Prostate gland (tissue), 2 donors: ENCODE measurements at regions not wholly inside any gene's neighbourhood (a gene's known extent, or its start where the extent isn't known, plus 50 kb on each side); places are given as distances from the start of the nearest gene placed in this dataset.

Experiments used
- DNase-seq: peaks from one replicate; pipeline ENCODE4 v3.0.0-alpha.2; 2019; ENCODE audit warnings: low spot score
- H3K27ac ChIP-seq, 2 donors: fragments of 200-600 bp; sonication (generic); 2 replicates each; pipeline ENCODE4 v1.5.1; 2017 to 2019
- H3K27me3 ChIP-seq: fragments of 200-600 bp; sonication (generic); replicated peaks from 2 replicates; pipeline ENCODE4 v1.5.1; 2019; ENCODE audit not compliant: insufficient read depth
- H3K36me3 ChIP-seq, 2 donors: fragments of 200-600 bp; sonication (generic); 1 replicate in 1 of 2; 2 replicates in 1 of 2; pipeline versions ENCODE4 v1.5.1 to v1.8.1; 2017 to 2019
- H3K4me1 ChIP-seq: fragments of 200-600 bp; sonication (generic); replicated peaks from 2 replicates; pipeline ENCODE4 v1.5.1; 2019
- H3K4me3 ChIP-seq, 2 donors: fragments of 200-600 bp; sonication (generic); 2 replicates each; pipeline ENCODE4 v1.5.1; 2017 to 2019
- H3K9me3 ChIP-seq: fragments of 200-600 bp; sonication (generic); 2 replicates; pipeline ENCODE4 v1.5.1; 2017
- POLR2A ChIP-seq: fragments of 450-650 bp; IDR thresholded peaks from one replicate; pipeline ENCODE4 v1.6.1; 2016; ENCODE audit warnings: antibody characterized with exemption, mild to moderate bottlenecking
- POLR2AphosphoS5 ChIP-seq: sonication (generic); formaldehyde crosslinking; IDR thresholded peaks from one replicate; pipeline ENCODE4 v1.6.1; 2017; ENCODE audit warnings: antibody characterized with exemption
- WGBS: methylation state at CpG from one replicate; pipeline ENCODE4 v1.1.5; 2018; 5-methylcytosine and 5-hydroxymethylcytosine counted together
- intact Hi-C: fragments of 100-400 bp; cut with DNase I; formaldehyde crosslinking; loops from one replicate; pipeline ENCODE4 v1.14.2; 2022
- TF ChIP-seq, protein P1 (sequence below), 4 experiments: fragments of 200-600 bp in 2 of 4; fragments of 450-650 bp in 2 of 4; sonication (generic) in 2 of 4; IDR thresholded peaks; 1 replicate in 3 of 4; 2 replicates in 1 of 4; pipeline ENCODE4 v1.5.1; 2016 to 2019; ENCODE audit warnings: antibody characterized with exemption in 4 of 4, mild to moderate bottlenecking in 2 of 4, moderate library complexity in 2 of 4

DNA sequence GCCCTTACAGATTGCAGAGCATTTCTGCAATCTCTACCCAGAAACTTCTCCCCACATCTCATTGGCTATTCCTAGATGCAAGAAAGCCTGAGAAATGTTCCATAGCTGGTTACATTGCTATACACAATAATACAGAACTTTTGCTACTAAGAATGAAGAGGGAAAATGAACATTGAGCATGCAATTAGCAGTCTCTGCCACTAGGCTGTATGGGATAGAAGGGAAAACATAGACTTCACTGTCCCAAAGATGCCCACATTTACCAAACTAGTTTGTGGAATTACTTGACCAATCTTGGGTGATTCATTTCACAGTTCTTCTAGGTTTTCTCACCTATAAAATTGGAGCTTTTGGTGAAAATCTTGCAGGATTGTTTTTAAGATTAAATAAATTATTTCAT is 265.7 kb upstream of the NT5C1B start:
- Histone ChIP-seq H3K27ac (no peak overlapping the region), H3K27me3 (no peaks in the 10 kb centered on the region), H3K9me3 (no peaks in the 10 kb centered on the region), H3K36me3 (no peaks in the 10 kb centered on the region), H3K4me1 (no peaks in the 10 kb centered on the region), H3K4me3 (no peak overlapping the region)
- TF ChIP-seq POLR2AphosphoS5 (no peak), POLR2A (no peak)
- TF ChIP-seq, protein P1, sequence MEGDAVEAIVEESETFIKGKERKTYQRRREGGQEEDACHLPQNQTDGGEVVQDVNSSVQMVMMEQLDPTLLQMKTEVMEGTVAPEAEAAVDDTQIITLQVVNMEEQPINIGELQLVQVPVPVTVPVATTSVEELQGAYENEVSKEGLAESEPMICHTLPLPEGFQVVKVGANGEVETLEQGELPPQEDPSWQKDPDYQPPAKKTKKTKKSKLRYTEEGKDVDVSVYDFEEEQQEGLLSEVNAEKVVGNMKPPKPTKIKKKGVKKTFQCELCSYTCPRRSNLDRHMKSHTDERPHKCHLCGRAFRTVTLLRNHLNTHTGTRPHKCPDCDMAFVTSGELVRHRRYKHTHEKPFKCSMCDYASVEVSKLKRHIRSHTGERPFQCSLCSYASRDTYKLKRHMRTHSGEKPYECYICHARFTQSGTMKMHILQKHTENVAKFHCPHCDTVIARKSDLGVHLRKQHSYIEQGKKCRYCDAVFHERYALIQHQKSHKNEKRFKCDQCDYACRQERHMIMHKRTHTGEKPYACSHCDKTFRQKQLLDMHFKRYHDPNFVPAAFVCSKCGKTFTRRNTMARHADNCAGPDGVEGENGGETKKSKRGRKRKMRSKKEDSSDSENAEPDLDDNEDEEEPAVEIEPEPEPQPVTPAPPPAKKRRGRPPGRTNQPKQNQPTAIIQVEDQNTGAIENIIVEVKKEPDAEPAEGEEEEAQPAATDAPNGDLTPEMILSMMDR (IDR thresholded peaks at IDR 0.05) = no peak
- intact Hi-C loops = no loop called here
- no peak for DNase-seq

DNA sequence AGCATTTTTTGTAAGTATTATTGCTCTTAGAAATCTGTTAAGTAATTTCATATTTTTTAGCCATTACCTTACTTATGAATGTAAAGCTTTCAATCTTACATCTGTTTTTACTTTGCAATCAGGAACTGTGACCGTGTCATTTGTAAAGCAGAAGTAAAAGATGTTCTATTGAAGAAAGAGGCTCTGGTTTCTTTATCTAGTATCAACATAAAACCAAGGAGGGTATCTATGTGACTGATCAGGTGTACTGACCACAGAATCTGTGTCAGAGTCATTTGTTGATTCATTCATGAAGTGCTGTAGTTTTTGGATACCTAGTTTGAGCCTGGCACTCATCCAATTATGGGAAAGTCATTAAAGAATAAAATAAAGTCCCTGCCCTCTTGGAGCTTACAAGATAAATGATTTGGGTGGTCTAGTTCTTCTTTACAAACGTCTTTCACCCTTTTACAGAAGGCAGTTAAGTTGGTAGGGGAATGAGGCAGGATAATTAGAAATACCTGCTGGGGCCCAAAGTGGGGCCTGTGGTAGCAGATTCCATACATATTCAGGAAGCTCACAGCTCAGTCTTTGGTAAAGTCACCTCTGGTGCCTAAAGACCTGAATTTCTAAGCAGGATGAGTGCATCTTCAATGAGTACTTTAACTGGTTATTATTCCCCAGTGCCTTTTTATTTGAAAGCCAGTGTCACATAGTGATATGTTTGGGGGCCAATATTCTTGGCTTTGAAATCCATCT is 260.6 kb upstream of the NT5C1B start:
- WGBS = 82% methylated on average over 2 of the region's 2 CpGs
- Histone ChIP-seq H3K27me3 (no peaks in the 10 kb centered on the region), H3K9me3 (no peaks in the 10 kb centered on the region), H3K36me3 (no peaks in the 10 kb centered on the region), H3K4me3 (no peak overlapping the region), H3K27ac (no peak overlapping the region), H3K4me1 (no peaks in the 10 kb centered on the region)
- TF ChIP-seq POLR2AphosphoS5 (no peak), POLR2A (no peak)
- TF ChIP-seq, protein P1 (IDR thresholded peaks at IDR 0.05) = no peak
- DNase-seq = no peak
- intact Hi-C loops = no loop called here

DNA sequence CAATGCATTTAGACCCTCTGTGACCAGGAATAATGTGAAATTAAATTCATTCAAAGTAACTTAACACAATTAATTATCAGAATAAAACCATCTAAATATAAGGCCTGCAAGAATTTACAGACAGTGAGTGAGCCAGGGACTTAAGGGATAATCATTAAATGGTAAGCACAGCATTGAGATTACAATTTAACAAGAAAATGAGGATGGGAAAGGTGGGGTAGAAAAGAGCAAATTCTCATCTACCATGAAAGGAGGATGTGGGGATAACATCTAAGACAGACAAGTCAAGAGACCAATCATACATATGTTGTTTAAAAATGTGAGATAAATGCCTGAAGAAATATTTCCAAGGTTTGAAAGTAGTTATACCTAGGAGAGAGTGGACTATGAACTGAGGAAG is 259.3 kb upstream of the NT5C1B start:
- H3K36me3 ChIP-seq = no peaks in the 10 kb centered on the region
- intact Hi-C loops = no loop called here
- no peak overlapping the region for H3K4me3 ChIP-seq
- no peaks in the 10 kb centered on the region for H3K4me1 ChIP-seq
- TF ChIP-seq POLR2AphosphoS5 (no peak), POLR2A (no peak)
- TF ChIP-seq, protein P1 (IDR thresholded peaks at IDR 0.05) = no peak
- DNase-seq = no peak
- no peaks in the 10 kb centered on the region for H3K9me3 ChIP-seq
- no peaks in the 10 kb centered on the region for H3K27me3 ChIP-seq
- H3K27ac ChIP-seq = no peak overlapping the region

DNA sequence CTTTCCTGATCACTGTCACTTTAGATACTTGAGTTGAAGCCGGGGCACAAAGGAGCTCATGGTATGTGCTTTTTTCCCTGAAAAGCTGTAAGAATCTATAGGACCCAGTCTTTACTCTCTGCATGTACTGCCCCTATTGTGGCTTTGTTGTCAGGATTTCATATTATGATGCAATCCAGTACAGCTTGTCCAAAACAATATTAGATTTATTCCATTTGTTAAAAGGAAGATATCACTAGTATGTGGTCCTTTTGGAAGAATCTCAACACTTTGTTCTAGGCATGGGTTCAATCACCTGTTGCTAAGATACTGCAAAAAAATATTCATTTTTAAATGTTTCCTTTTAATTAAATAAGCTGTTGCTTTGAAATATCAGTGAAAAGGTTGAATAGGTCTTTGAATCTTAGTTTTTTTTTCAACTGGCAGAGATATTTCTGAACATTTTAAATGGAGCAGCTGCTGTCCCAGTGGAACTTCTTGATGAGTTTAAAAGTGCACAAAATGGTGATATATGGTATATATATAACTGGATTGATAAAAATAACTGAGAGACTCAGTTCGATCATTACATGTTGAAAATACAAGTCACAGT is 256.6 kb upstream of the NT5C1B start:
- Histone ChIP-seq H3K9me3 (no peaks in the 10 kb centered on the region), H3K4me3 (no peak overlapping the region), H3K27me3 (no peaks in the 10 kb centered on the region), H3K36me3 (no peaks in the 10 kb centered on the region), H3K27ac (no peak overlapping the region), H3K4me1 (no peaks in the 10 kb centered on the region)
- WGBS = 81% methylated on average over 2 of the region's 2 CpGs
- DNase-seq = no peak
- intact Hi-C loops = no loop called here
- TF ChIP-seq, protein P1 (IDR thresholded peaks at IDR 0.05) = no peak
- TF ChIP-seq POLR2A (no peak), POLR2AphosphoS5 (no peak)

DNA sequence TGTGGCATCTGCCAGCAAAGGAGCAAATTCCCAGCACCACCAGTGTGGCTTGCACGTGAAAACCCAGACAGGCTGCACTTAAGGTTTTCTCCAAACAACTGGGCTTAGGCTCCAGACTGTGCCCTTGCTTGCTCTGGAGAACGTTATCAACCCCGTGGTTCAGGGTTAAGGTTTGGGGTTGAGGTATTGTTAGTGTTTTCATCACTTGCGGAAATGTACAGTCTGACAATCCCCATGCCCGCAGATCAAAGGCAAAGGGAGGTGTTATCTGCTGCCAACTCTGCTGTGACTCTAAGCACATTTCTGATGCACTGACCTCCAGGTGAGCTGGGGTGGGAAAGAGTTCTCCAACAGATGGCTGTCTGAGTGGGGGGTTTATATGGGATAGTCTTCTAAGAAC is 253.5 kb upstream of the NT5C1B start:
- Histone ChIP-seq H3K4me3 (no peak overlapping the region), H3K27ac (no peak overlapping the region), H3K27me3 (no peaks in the 10 kb centered on the region), H3K36me3 (no peaks in the 10 kb centered on the region), H3K9me3 (no peaks in the 10 kb centered on the region), H3K4me1 (no peaks in the 10 kb centered on the region)
- intact Hi-C loops = no loop called here
- WGBS = 91% methylated on average over 5 of the region's 5 CpGs
- TF ChIP-seq, protein P1 (IDR thresholded peaks at IDR 0.05) = no peak
- no peak for TF ChIP-seq POLR2A
- DNase-seq = no peak
